ENCODE measurements at regions not wholly inside any gene's neighbourhood (a gene's known extent, or its start where the extent isn't known, plus 50 kb on each side); places are given as distances from the start of the nearest gene placed in this dataset.

DNA sequence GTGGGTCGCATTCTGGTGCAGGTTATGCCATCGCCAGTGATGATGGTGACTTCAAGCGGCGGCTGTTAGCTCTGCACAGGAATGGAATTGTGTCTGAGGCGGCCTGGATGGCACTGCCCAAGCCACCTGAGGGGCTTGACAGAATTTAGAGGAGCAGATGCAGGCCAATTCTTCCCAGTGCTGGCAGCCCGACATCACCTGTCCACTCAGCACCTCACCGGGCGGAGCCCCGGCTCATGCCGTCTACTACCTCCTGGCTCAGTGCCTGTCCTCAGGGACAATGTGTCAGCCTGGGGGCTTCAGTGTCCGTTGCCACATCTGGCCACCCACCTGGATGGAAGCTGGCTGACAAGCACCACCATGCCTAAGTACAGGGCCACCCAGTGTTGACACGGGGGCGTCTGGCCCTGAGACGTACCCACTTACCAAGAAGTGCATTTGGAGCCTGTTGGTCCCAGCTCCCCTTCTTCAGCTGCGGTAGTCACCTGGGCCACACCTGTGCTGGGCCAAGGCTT, 420.5 kb upstream of the MKI67 start:
- H3K9me3 ChIP-seq = no peaks in the 10 kb centered on the region
- H3K27ac ChIP-seq = no peak overlapping the region
- no peak for DNase-seq
- TF ChIP-seq POLR2A (IDR thresholded peaks at IDR 0.05) = no peak
- TF ChIP-seq, protein P1, sequence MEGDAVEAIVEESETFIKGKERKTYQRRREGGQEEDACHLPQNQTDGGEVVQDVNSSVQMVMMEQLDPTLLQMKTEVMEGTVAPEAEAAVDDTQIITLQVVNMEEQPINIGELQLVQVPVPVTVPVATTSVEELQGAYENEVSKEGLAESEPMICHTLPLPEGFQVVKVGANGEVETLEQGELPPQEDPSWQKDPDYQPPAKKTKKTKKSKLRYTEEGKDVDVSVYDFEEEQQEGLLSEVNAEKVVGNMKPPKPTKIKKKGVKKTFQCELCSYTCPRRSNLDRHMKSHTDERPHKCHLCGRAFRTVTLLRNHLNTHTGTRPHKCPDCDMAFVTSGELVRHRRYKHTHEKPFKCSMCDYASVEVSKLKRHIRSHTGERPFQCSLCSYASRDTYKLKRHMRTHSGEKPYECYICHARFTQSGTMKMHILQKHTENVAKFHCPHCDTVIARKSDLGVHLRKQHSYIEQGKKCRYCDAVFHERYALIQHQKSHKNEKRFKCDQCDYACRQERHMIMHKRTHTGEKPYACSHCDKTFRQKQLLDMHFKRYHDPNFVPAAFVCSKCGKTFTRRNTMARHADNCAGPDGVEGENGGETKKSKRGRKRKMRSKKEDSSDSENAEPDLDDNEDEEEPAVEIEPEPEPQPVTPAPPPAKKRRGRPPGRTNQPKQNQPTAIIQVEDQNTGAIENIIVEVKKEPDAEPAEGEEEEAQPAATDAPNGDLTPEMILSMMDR (IDR thresholded peaks at IDR 0.05) = no peak
- ATAC-seq = peak in 1 of 4 donors; percentile 21
- H3K36me3 ChIP-seq = no peaks in the 10 kb centered on the region
- H3K4me3 ChIP-seq = no peak overlapping the region
- no peaks in the 10 kb centered on the region for H3K4me1 ChIP-seq
- 89 to 94% (median 91%) methylated on average over 11 to 15 of the region's 15 CpGs for WGBS, 4 donors
- intact Hi-C loops (cut with DNase I) = loop anchor here in 3 of 10 donors (10.0 kb wide), 3 partner anchors 308 to 1428 kb away; no protein-coding TSS in a partner anchor
- peaks cover 0 to 16% (median 0%) of the 10 kb centered on the region in 9 donors for H3K27me3 ChIP-seq

DNA sequence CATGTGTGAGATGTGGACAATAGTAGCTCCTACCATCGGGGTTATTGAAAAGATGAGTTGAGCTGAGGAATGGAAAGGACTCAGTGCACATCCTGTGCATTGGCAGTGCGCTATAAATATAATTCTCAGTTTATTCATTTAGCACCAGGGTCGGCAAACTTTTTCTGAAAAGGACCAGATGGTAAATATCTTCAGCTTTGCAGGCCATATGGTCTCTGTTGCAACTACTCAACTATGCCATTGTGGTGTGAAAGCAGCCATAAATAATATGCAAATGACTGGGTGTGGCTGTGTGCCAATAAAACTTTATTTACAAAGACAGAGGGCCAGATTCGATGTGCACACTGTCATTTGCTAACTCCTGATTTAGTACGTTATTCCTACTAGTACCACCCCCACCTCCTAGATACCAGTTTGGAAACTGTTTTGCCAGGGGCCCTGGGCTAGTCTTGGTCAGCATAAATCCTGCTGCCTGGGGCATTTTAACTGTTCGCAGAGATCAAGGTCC, 422.9 kb upstream of the MKI67 start:
- intact Hi-C loops (cut with DNase I) = loop anchor here in 3 of 10 donors (10.0 kb wide), 3 partner anchors 306 to 1426 kb away; no protein-coding TSS in a partner anchor
- 90 to 94% (median 92%) methylated on average over 6 of the region's 6 CpGs for WGBS, 4 donors
- Histone ChIP-seq H3K27me3 (peaks cover 0 to 10% (median 0%) of the 10 kb centered on the region in 9 donors), H3K9me3 (no peaks in the 10 kb centered on the region), H3K4me3 (no peak overlapping the region), H3K27ac (no peak overlapping the region), H3K36me3 (no peaks in the 10 kb centered on the region), H3K4me1 (no peaks in the 10 kb centered on the region)
- DNase-seq (no peak), ATAC-seq (no peak)
- TF ChIP-seq, protein P1 (IDR thresholded peaks at IDR 0.05) = no peak
- TF ChIP-seq POLR2A (IDR thresholded peaks at IDR 0.05) = no peak

DNA sequence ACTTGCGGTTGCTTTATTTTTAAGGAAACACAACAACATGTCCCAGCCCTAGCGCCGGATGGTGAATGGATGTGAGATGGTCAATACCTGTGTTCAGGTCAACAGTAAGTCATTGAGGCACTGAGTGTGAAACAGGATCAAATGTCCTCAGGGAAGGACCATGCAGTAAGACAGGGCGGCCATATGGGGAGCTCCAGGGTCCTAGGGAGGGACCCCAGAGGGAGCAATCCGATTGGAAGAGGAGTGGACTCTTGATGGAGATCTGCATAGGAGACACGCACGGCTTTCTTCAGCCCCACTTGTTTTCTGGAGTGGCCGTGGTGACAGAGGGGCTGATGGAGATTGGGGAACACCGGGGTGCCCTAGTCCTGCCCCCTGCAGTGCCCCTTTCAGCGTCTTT, 423.8 kb upstream of the MKI67 start:
- intact Hi-C loops (cut with DNase I) = no loop called here
- no peak for DNase-seq
- Histone ChIP-seq H3K36me3 (no peaks in the 10 kb centered on the region), H3K27me3 (peaks cover 0 to 10% (median 0%) of the 10 kb centered on the region in 9 donors), H3K27ac (no peak overlapping the region), H3K4me1 (no peaks in the 10 kb centered on the region), H3K4me3 (no peak overlapping the region), H3K9me3 (no peaks in the 10 kb centered on the region)
- WGBS, 4 donors = 86 to 93% (median 92%) methylated on average over 10 of the region's 10 CpGs
- no peak for TF ChIP-seq POLR2A (IDR thresholded peaks at IDR 0.05)
- TF ChIP-seq, protein P1 (IDR thresholded peaks at IDR 0.05) = no peak
- ATAC-seq = no peak

DNA sequence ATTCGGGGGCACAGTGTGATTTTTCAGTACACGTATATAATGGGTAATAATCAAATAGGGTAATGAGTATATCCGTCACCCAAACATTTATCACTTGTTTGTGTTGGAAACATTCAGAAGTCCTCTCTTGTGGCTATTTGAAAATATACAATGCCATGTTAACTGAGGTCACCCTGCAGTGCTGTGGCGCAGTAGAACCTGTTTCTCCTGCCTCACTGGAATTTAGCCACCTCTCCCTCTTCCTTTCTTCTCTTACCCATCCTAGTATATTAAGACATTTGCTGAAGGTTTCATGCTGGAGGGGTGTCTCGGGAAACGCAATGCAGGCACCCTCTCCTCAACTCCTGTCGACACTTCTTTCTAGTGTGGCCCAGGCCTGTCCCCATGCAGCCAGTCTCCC, 425.3 kb upstream of the MKI67 start:
- H3K4me1 ChIP-seq = no peaks in the 10 kb centered on the region
- H3K27ac ChIP-seq = no peak overlapping the region
- intact Hi-C loops (cut with DNase I) = no loop called here
- DNase-seq = no peak
- no peak for ATAC-seq
- H3K9me3 ChIP-seq = no peaks in the 10 kb centered on the region
- no peak for TF ChIP-seq POLR2A (IDR thresholded peaks at IDR 0.05)
- TF ChIP-seq, protein P1 (IDR thresholded peaks at IDR 0.05) = no peak
- peaks cover 0 to 2% (median 0%) of the 10 kb centered on the region in 9 donors for H3K27me3 ChIP-seq
- H3K4me3 ChIP-seq = no peak overlapping the region
- H3K36me3 ChIP-seq = no peaks in the 10 kb centered on the region
- 80 to 90% (median 86%) methylated on average over 7 of the region's 7 CpGs for WGBS, 4 donors
